H1 (cell line): ENCODE measurements at regions not wholly inside any gene's neighbourhood (a gene's known extent, or its start where the extent isn't known, plus 50 kb on each side); places are given as distances from the start of the nearest gene placed in this dataset.

Experiments used
- CTCF ChIA-PET: fragments of 300-600 bp; sonication (Branson Sonifier 250); formaldehyde crosslinking; loops from one replicate; lab custom pipeline; 2021; ENCODE audit not compliant: partially characterized antibody; lab: Charles Lee
- POLR2A ChIA-PET: fragments of 300-600 bp; sonication (Branson Sonifier 250); formaldehyde crosslinking; loops from one replicate; lab custom pipeline; 2021; ENCODE audit warnings: inconsistent platforms; ENCODE audit not compliant: partially characterized antibody; lab: Charles Lee
- DNase-seq, 2 experiments: peaks; one replicate each; pipeline versions ENCODE4 v3.0.0 to v3.0.0-alpha.2; 2010 to 2022; ENCODE audit warnings: low spot score in 2 of 2, low read depth in 1 of 2, mixed read lengths in 1 of 2
- FAIRE-seq: peaks from 2 replicates; lab custom pipeline; 2011; peaks lifted over from hg19 to GRCh38; lab: Jason Lieb, UNC
- H2AFZ ChIP-seq: 2 replicates; pipeline ENCODE4 v1.8.1; 2012; ENCODE audit warnings: low read length, inconsistent platforms
- H2AK5ac ChIP-seq: 2 replicates; pipeline ENCODE4 v1.6.1; 2013; ENCODE audit warnings: low read depth, low read length
- H2BK120ac ChIP-seq: replicated peaks from 2 replicates; pipeline ENCODE3; 2013; ENCODE audit warnings: low read depth, low read length, inconsistent platforms
- H2BK12ac ChIP-seq: 2 replicates; pipeline ENCODE4 v1.6.1; 2013; ENCODE audit warnings: low read depth, low read length
- H2BK15ac ChIP-seq: 2 replicates; pipeline ENCODE4 v1.6.1; 2013; ENCODE audit warnings: low read length
- H2BK20ac ChIP-seq: 2 replicates; pipeline ENCODE4 v1.6.1; 2013; ENCODE audit warnings: low read length
- H2BK5ac ChIP-seq: 2 replicates; pipeline ENCODE4 v1.6.1; 2013; ENCODE audit warnings: low read depth, low read length
- H3K14ac ChIP-seq: 2 replicates; pipeline ENCODE4 v1.6.1; 2013; ENCODE audit warnings: inconsistent platforms; ENCODE audit not compliant: insufficient read length
- H3K18ac ChIP-seq: 2 replicates; pipeline ENCODE4 v1.6.1; 2013; ENCODE audit warnings: low read length; ENCODE audit errors: extremely low read depth
- H3K23ac ChIP-seq: 2 replicates; pipeline ENCODE4 v1.6.1; 2013; ENCODE audit warnings: inconsistent platforms; ENCODE audit not compliant: insufficient read length
- H3K23me2 ChIP-seq: 2 replicates; pipeline ENCODE4 v1.6.1; 2013; ENCODE audit warnings: low read depth, low read length
- H3K27ac ChIP-seq: 2 replicates; pipeline ENCODE4 v1.6.1; 2011; ENCODE audit warnings: low read depth, low read length, inconsistent platforms
- H3K27me3 ChIP-seq, 4 experiments: replicated peaks in 1 of 4; 1 replicate in 1 of 4; 2 replicates in 3 of 4; pipeline versions ENCODE4 v1.6.1 to v1.8.1; 2011 to 2013; ENCODE audit warnings: low read length in 3 of 4, mild to moderate bottlenecking in 3 of 4, inconsistent platforms in 2 of 4, mixed read lengths in 2 of 4, moderate library complexity in 1 of 4; ENCODE audit not compliant: control insufficient read depth in 3 of 4, insufficient read depth in 3 of 4; ENCODE audit errors: extremely low read depth in 1 of 4
- H3K36me3 ChIP-seq, 4 experiments: 2 replicates each; pipeline versions ENCODE4 v1.6.1 to v1.8.1; 2011 to 2013; ENCODE audit warnings: mild to moderate bottlenecking in 4 of 4, low read length in 3 of 4, moderate library complexity in 2 of 4, control low read depth in 1 of 4, inconsistent platforms in 1 of 4; ENCODE audit not compliant: insufficient read depth in 4 of 4, control insufficient read depth in 2 of 4
- H3K4ac ChIP-seq: replicated peaks from 2 replicates; pipeline ENCODE3; 2013; ENCODE audit warnings: low read length, low read depth, mixed read lengths, inconsistent platforms; ENCODE audit not compliant: insufficient read length
- H3K4me1 ChIP-seq, 4 experiments: replicated peaks in 1 of 4; 1 replicate in 1 of 4; 2 replicates in 3 of 4; pipeline versions ENCODE4 v1.6.1 to v1.8.1; 2011 to 2013; ENCODE audit warnings: low read length in 3 of 4, inconsistent platforms in 2 of 4, mixed read lengths in 1 of 4; ENCODE audit not compliant: insufficient read depth in 4 of 4, control insufficient read depth in 3 of 4
- H3K4me2 ChIP-seq, 2 experiments: 2 replicates each; pipeline versions ENCODE4 v1.6.1 to v1.8.1; 2011 to 2013; ENCODE audit warnings: low read depth in 2 of 2, low read length in 2 of 2, control low read depth in 1 of 2, inconsistent platforms in 1 of 2, mild to moderate bottlenecking in 1 of 2; ENCODE audit not compliant: insufficient read depth in 1 of 2
- H3K4me3 ChIP-seq, 4 experiments: fragments of 200-600, 300-600 bp in 1 of 4; sonication (generic), shearing (Covaris generic), sonication (Bioruptor Twin) in 1 of 4; 2 replicates each; pipeline versions ENCODE4 v1.5.1 to v1.8.1; 2011 to 2016; ENCODE audit warnings: low read length in 4 of 4, low read depth in 3 of 4, control low read depth in 2 of 4, inconsistent platforms in 2 of 4, mild to moderate bottlenecking in 2 of 4, mixed read lengths in 1 of 4, moderate library complexity in 1 of 4; ENCODE audit not compliant: insufficient read depth in 2 of 4; ENCODE audit errors: extremely low read depth in 1 of 4
- H3K56ac ChIP-seq: replicated peaks from 2 replicates; pipeline ENCODE3; 2013; ENCODE audit warnings: low read depth, mild to moderate bottlenecking, mixed read lengths, low read length, inconsistent platforms; ENCODE audit not compliant: insufficient read length
- H3K79me1 ChIP-seq: 2 replicates; pipeline ENCODE4 v1.6.1; 2013; ENCODE audit warnings: low read depth, low read length, control low read depth
- H3K79me2 ChIP-seq, 2 experiments: 2 replicates each; pipeline versions ENCODE4 v1.6.1 to v1.8.1; 2012 to 2013; ENCODE audit warnings: low read length in 2 of 2, mild to moderate bottlenecking in 2 of 2, inconsistent platforms in 1 of 2; ENCODE audit not compliant: insufficient read depth in 2 of 2, control insufficient read depth in 1 of 2
- H3K9ac ChIP-seq, 4 experiments: replicated peaks in 1 of 4; 1 replicate in 1 of 4; 2 replicates in 3 of 4; pipeline versions ENCODE4 v1.6.1 to v1.8.1; 2011 to 2013; ENCODE audit warnings: low read depth in 3 of 4, low read length in 3 of 4, control low read depth in 2 of 4, mild to moderate bottlenecking in 2 of 4, moderate library complexity in 2 of 4, inconsistent platforms in 1 of 4; ENCODE audit errors: extremely low read depth in 1 of 4
- H3K9me3 ChIP-seq, 2 experiments: 2 replicates each; pipeline versions ENCODE4 v1.6.1 to v1.8.1; 2012 to 2013; ENCODE audit warnings: mild to moderate bottlenecking in 2 of 2, moderate library complexity in 2 of 2, control low read depth in 1 of 2, inconsistent platforms in 1 of 2, low read depth in 1 of 2, low read length in 1 of 2, mixed read lengths in 1 of 2; ENCODE audit not compliant: insufficient read depth in 2 of 2
- H4K20me1 ChIP-seq, 2 experiments: replicated peaks in 1 of 2; 2 replicates each; pipeline versions ENCODE3 to v1.8.1; 2011 to 2013; ENCODE audit warnings: inconsistent platforms in 2 of 2, low read length in 2 of 2, mild to moderate bottlenecking in 1 of 2; ENCODE audit not compliant: insufficient read depth in 2 of 2, control insufficient read depth in 1 of 2
- H4K5ac ChIP-seq: 2 replicates; pipeline ENCODE4 v1.6.1; 2013; ENCODE audit warnings: low read length, low read depth, mixed read lengths, inconsistent platforms; ENCODE audit not compliant: insufficient read length
- H4K8ac ChIP-seq: 2 replicates; pipeline ENCODE4 v1.8.0; 2013; ENCODE audit warnings: mild to moderate bottlenecking, moderate library complexity, low read length, inconsistent platforms; ENCODE audit not compliant: insufficient read depth; ENCODE audit errors: extremely low read depth
- H4K91ac ChIP-seq: replicated peaks from 2 replicates; pipeline ENCODE3; 2013; ENCODE audit warnings: low read length, mixed read lengths, inconsistent platforms; ENCODE audit not compliant: insufficient read length
- CTCF ChIP-seq, 3 experiments: IDR thresholded peaks; 1 replicate in 2 of 3; 2 replicates in 1 of 3; pipeline versions ENCODE4 v1.5.1 to v1.6.1; 2011; ENCODE audit warnings: low read length in 3 of 3, mild to moderate bottlenecking in 3 of 3, inconsistent platforms in 2 of 3, low read depth in 1 of 3, moderate library complexity in 1 of 3; ENCODE audit not compliant: insufficient read depth in 1 of 3; ENCODE audit errors: control extremely low read depth in 1 of 3
- KDM1A ChIP-seq: fragments of 200-600, 300-600 bp; sonication (generic); IDR thresholded peaks from 2 replicates; pipeline ENCODE4 v1.7.1; 2016; ENCODE audit warnings: mild to moderate bottlenecking, low read length, borderline replicate concordance
- WGBS, 2 experiments: shearing (Covaris generic) in 1 of 2; methylation state at CpG; one replicate each; pipeline versions ENCODE4 v1.1.6 to v1.1.7; 2013 to 2015; ENCODE audit warnings: low lambda C conversion rate in 2 of 2, mixed read lengths in 2 of 2, inconsistent platforms in 1 of 2, low coverage in 1 of 2, missing lambda C conversion rate in 1 of 2; ENCODE audit not compliant: insufficient replicate concordance in 2 of 2, insufficient coverage in 1 of 2, insufficient read length in 1 of 2; ENCODE audit errors: extremely low coverage in 1 of 2, missing lambda C conversion rate in 1 of 2; 5-methylcytosine and 5-hydroxymethylcytosine counted together

- no peak overlapping the region for H3K23ac ChIP-seq
- no peaks in the 10 kb centered on the region for H3K36me3 ChIP-seq
- TF ChIP-seq CTCF (IDR thresholded peaks at IDR 0.05; ENCODE audit: control extremely low read depth in 1 of 3, insufficient read depth in 1 of 3, low read depth in 1 of 3, low read length in 3 of 3) (no peak), KDM1A (peak; percentile 72; the same call in 1 of the 2 replicates)
- TF ChIP-seq, all 59 proteins: peak for 1
- Histone ChIP-seq H4K8ac (no peak overlapping the region), H3K9me3 (peaks cover 3 to 4% of the 10 kb centered on the region in 2 experiments; a peak in 1 of 4 replicates), H4K20me1 (no peaks in the 10 kb centered on the region), H3K9ac (no peak overlapping the region), H2BK20ac (no peak overlapping the region), H3K4me1 (no peaks in the 10 kb centered on the region; a peak in 3 of 7 replicates), H3K56ac (no peak overlapping the region), H4K91ac (no peak overlapping the region), H3K4ac (no peak overlapping the region), H2BK5ac (no peak overlapping the region), H4K5ac (no peak overlapping the region), H3K27me3 (peaks cover 0 to 2% (median 0%) of the 10 kb centered on the region in 4 experiments; a peak in 1 of 7 replicates), H3K18ac (no peak overlapping the region), H2BK12ac (no peak overlapping the region), H2BK15ac (no peak overlapping the region), H2AK5ac (no peak overlapping the region), H3K79me1 (no peaks in the 10 kb centered on the region), H3K4me3 (no peak overlapping the region), H3K23me2 (0 out of 2 replicates have a peak, but pooled peaks cover 3% of the 10 kb centered on the region), H2AFZ (no peak overlapping the region), H3K27ac (no peak overlapping the region), H3K14ac (no peak overlapping the region), H2BK120ac (no peak overlapping the region), H3K79me2 (no peaks in the 10 kb centered on the region), H3K4me2 (no peak overlapping the region)
- DNase-seq, result no peak
- POLR2A ChIA-PET, result no interaction called here
- CTCF ChIA-PET, result interaction anchor here (1.1 to 1.9 kb wide), 4 partner anchors 9 to 182 kb away, joined by 3 to 6 read pairs (median 4); no protein-coding TSS in a partner anchor
- WGBS, 2 experiments, result 79% methylated on average over 2 of the region's 2 CpGs; no CpG with 5 or more reads in 1 of the 2 experiments
- FAIRE-seq, result no peak
These were observed 72.1 kb upstream of the CCDC60 start for GRCh38 chr12:119262388-119262787.
